ENCODE measurements at regions not wholly inside any gene's neighbourhood (a gene's known extent, or its start where the extent isn't known, plus 50 kb on each side); places are given as distances from the start of the nearest gene placed in this dataset.
"Not testable (repeated sequence)": the region's sequence is repeated elsewhere in the genome, so short reads cannot be mapped to it uniquely, and the experiment has no call there.

GRCh38 chr11:69221636-69222035 is 65.9 kb downstream of the SMIM38 start:
- not testable (repeated sequence) for TF ChIP-seq EZH2 (IDR thresholded peaks at IDR 0.05); POLR2AphosphoS5 (IDR thresholded peaks at IDR 0.05; ENCODE audit: borderline replicate concordance, low read depth, low read length); FOXP2 (optimal IDR thresholded peaks at IDR 0.05; ENCODE audit: control extremely low read depth, extremely low read length, insufficient read depth)

Measured in SK-N-MC (cell line).